ENCODE measurements at regions not wholly inside any gene's neighbourhood (a gene's known extent, or its start where the extent isn't known, plus 50 kb on each side); places are given as distances from the start of the nearest gene placed in this dataset.

- TF ChIP-seq CTCF (IDR thresholded peaks at IDR 0.05) (no peak), MAX (IDR thresholded peaks at IDR 0.05) (no peak), CHD4 (IDR thresholded peaks at IDR 0.05; ENCODE audit: borderline replicate concordance) (no peak), KDM1A (IDR thresholded peaks at IDR 0.05; ENCODE audit: low read depth) (no peak), CHD2 (IDR thresholded peaks at IDR 0.05; ENCODE audit: low read length, partially characterized antibody) (no peak), MYC (IDR thresholded peaks at IDR 0.05; ENCODE audit: borderline replicate concordance, low read length) (no peak), POLR2A (IDR thresholded peaks at IDR 0.05; ENCODE audit: low read length) (no peak), NR3C1 (IDR thresholded peaks at IDR 0.05) (no peak), JUN (IDR thresholded peaks at IDR 0.05) (no peak)
These were observed 362.4 kb downstream of the JRKL start for GRCh38 chr11:96752221-96752620.

All from A549 (cell line).